GM21526 (cell line): ENCODE measurements at regions not wholly inside any gene's neighbourhood (a gene's known extent, or its start where the extent isn't known, plus 50 kb on each side); places are given as distances from the start of the nearest gene placed in this dataset.
"Not testable (repeated sequence)": the region's sequence is repeated elsewhere in the genome, so short reads cannot be mapped to it uniquely, and the experiment has no call there.

Experiments used
- ATAC-seq: cut with Tn5 transposase; IDR thresholded peaks from one replicate; pipeline ENCODE4 v1.9.1; 2021; ENCODE audit warnings: moderate library complexity; ENCODE audit not compliant: unreplicated experiment, low FRiP score

GRCh38 chr18:56490942-56491341 lies 147.4 kb downstream of the TXNL1 start:
- no peak for ATAC-seq

- ATAC-seq = no peak
Observed at GRCh38 chr18:56489893-56490292, 148.5 kb downstream of the TXNL1 start.

- no peak for ATAC-seq
Observed at GRCh38 chr18:56488739-56489138, 149.7 kb downstream of the TXNL1 start.

- no peak for ATAC-seq
Observed at GRCh38 chr18:56487801-56488200, 150.6 kb downstream of the TXNL1 start.

- no peak for ATAC-seq
Observed at GRCh38 chr18:56483386-56483785, 155.0 kb downstream of the TXNL1 start.

- not testable (repeated sequence) for ATAC-seq
Observed at GRCh38 chr18:56482813-56483212, 155.6 kb downstream of the TXNL1 start.

GRCh38 chr18:56481751-56482150 lies 156.6 kb downstream of the TXNL1 start:
- ATAC-seq = no peak

- no peak for ATAC-seq
Observed at GRCh38 chr18:56479841-56480240, 158.6 kb downstream of the TXNL1 start.

- no peak for ATAC-seq
Observed at GRCh38 chr18:56475250-56475649, 163.1 kb downstream of the TXNL1 start.

GRCh38 chr18:56473400-56474024 lies 164.9 kb downstream of the TXNL1 start:
- ATAC-seq = no peak

GRCh38 chr18:56470406-56471351 lies 167.7 kb downstream of the TXNL1 start:
- no peak for ATAC-seq

- ATAC-seq = no peak
Observed at GRCh38 chr18:56469582-56469981, 168.8 kb downstream of the TXNL1 start.

- no peak for ATAC-seq
Observed at GRCh38 chr18:56468396-56468795, 170.0 kb downstream of the TXNL1 start.

- no peak for ATAC-seq
Observed at GRCh38 chr18:56462276-56462675, 176.1 kb downstream of the TXNL1 start.

GRCh38 chr18:56461151-56461550 lies 177.2 kb downstream of the TXNL1 start:
- ATAC-seq = no peak

GRCh38 chr18:56460581-56460980 lies 177.8 kb downstream of the TXNL1 start:
- ATAC-seq = no peak

- ATAC-seq = no peak
Observed at GRCh38 chr18:56458770-56459712, 179.4 kb downstream of the TXNL1 start.

- no peak for ATAC-seq
Observed at GRCh38 chr18:56455874-56456273, 182.5 kb downstream of the TXNL1 start.

GRCh38 chr18:56455141-56455540 lies 183.3 kb downstream of the TXNL1 start:
- ATAC-seq = no peak

GRCh38 chr18:56453631-56454030 lies 184.8 kb downstream of the TXNL1 start:
- ATAC-seq = no peak

- no peak for ATAC-seq
Observed at GRCh38 chr18:56451188-56451587, 187.2 kb downstream of the TXNL1 start.
